ENCODE measurements at regions not wholly inside any gene's neighbourhood (a gene's known extent, or its start where the extent isn't known, plus 50 kb on each side); places are given as distances from the start of the nearest gene placed in this dataset.

- TF ChIP-seq CTCF (IDR thresholded peaks at IDR 0.05; ENCODE audit: low read depth, low read length), result no peak
- TF ChIP-seq POLR2A (IDR thresholded peaks at IDR 0.05; ENCODE audit: extremely low read depth, insufficient read length), result no peak
- TF ChIP-seq MAX (IDR thresholded peaks at IDR 0.05; ENCODE audit: low read depth, low read length), result no peak
Observed at GRCh38 chr18:78912844-78913243, 66.8 kb upstream of the SALL3 start.
